ENCODE measurements at regions not wholly inside any gene's neighbourhood (a gene's known extent, or its start where the extent isn't known, plus 50 kb on each side); places are given as distances from the start of the nearest gene placed in this dataset.

DNA sequence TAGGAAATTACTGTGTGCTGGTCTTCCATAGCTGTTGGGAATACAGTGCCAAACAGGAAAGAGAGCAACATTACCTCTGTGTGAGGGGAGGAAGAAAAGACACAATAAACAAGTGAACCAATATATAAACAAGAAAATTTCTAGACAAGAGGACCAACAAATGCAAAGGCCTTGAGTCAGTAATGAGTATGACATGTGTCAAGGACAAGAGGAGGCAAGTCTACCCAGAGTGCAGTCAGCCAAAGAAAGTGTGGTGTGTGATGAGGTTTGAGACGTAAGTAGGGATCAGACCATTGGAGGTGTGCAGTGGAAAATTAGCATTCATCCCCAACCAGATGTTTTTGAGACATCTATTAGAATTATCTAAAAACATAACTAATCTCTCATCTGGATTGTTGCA is 69.5 kb upstream of the CDH6 start:
- DNase-seq (ENCODE audit: low spot score): no peak
- no peak for TF ChIP-seq CTCF (IDR thresholded peaks at IDR 0.05)
- Histone ChIP-seq H3K4me1 (no peaks in the 10 kb centered on the region), H3K36me3 (no peaks in the 10 kb centered on the region), H3K9me3 (no peaks in the 10 kb centered on the region), H3K27ac (no peak overlapping the region), H3K27me3 (no peaks in the 10 kb centered on the region), H3K4me3 (no peak overlapping the region)

GRCh38 chr5:31122998-31123951 is 70.2 kb upstream of the CDH6 start:
- H3K9me3 ChIP-seq: no peaks in the 10 kb centered on the region
- H3K4me1 ChIP-seq: no peaks in the 10 kb centered on the region
- H3K36me3 ChIP-seq: no peaks in the 10 kb centered on the region
- TF ChIP-seq CTCF (IDR thresholded peaks at IDR 0.05): no peak
- no peak for DNase-seq (ENCODE audit: low spot score)
- no peak overlapping the region for H3K27ac ChIP-seq
- H3K4me3 ChIP-seq: no peak overlapping the region
- H3K27me3 ChIP-seq: no peaks in the 10 kb centered on the region

- no peak overlapping the region for H3K4me3 ChIP-seq
- H3K36me3 ChIP-seq: no peaks in the 10 kb centered on the region
- H3K4me1 ChIP-seq: no peaks in the 10 kb centered on the region
- no peaks in the 10 kb centered on the region for H3K9me3 ChIP-seq
- H3K27me3 ChIP-seq: no peaks in the 10 kb centered on the region
- H3K27ac ChIP-seq: no peak overlapping the region
- no peak for DNase-seq (ENCODE audit: low spot score)
- TF ChIP-seq CTCF (IDR thresholded peaks at IDR 0.05): no peak
These were observed 72.3 kb upstream of the CDH6 start for GRCh38 chr5:31121224-31121623.

GRCh38 chr5:31120642-31120948 is 72.9 kb upstream of the CDH6 start:
- DNase-seq (ENCODE audit: low spot score): no peak
- H3K9me3 ChIP-seq: no peaks in the 10 kb centered on the region
- no peaks in the 10 kb centered on the region for H3K36me3 ChIP-seq
- no peak for TF ChIP-seq CTCF (IDR thresholded peaks at IDR 0.05)
- H3K4me1 ChIP-seq: no peaks in the 10 kb centered on the region
- no peaks in the 10 kb centered on the region for H3K27me3 ChIP-seq
- no peak overlapping the region for H3K4me3 ChIP-seq
- no peak overlapping the region for H3K27ac ChIP-seq

DNA sequence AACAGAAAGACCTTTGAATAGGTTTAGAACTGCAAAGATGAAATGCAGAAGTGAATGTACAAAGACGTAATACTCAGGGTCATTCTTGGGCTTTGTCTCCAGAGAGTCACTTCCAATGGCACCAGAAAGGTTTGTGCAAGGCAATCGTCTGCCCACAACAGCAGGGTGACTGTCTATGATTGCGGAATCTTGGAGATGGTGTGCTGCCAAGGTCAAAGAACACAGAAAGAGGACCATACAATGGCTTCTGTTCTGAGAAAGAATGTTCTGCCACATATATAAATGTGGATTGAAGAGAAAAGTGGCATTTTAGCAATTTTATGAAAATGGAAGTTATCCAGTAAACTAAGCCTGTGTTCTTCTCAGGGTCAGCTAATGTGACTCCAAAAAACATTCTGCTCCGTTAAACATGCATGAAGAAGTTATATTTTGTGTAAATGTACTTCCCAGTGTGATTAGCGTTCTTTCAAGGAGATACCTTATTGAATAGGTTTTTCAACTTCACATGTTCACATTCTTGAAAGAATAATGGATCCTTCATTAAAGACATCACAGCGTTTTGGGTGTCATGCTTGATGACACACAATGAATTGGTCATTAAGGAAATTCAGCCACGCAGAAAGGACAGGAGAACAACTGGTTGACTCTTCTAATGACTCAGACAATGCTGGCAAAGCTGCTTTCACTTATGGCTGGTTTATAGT is 73.4 kb upstream of the CDH6 start:
- no peak overlapping the region for H3K4me3 ChIP-seq
- H3K27me3 ChIP-seq: no peaks in the 10 kb centered on the region
- no peak for DNase-seq (ENCODE audit: low spot score)
- H3K36me3 ChIP-seq: no peaks in the 10 kb centered on the region
- H3K9me3 ChIP-seq: no peaks in the 10 kb centered on the region
- no peak for TF ChIP-seq CTCF (IDR thresholded peaks at IDR 0.05)
- no peaks in the 10 kb centered on the region for H3K4me1 ChIP-seq
- no peak overlapping the region for H3K27ac ChIP-seq
